Activated CD4-positive, alpha-beta T cell treated with anti-CD3 and anti-CD28 coated beads, Interleukin-2, Interleukin-4, amounts not matched to agents 100 ng/mL and 50 ng/mL, durations not matched to agents 16 hours and 8 hours (primary cell): ENCODE measurements at regions not wholly inside any gene's neighbourhood (a gene's known extent, or its start where the extent isn't known, plus 50 kb on each side); places are given as distances from the start of the nearest gene placed in this dataset.

ENCODE experiments used
- DNase-seq: peaks from one replicate; pipeline ENCODE4 v3.0.0-alpha.2; 2020; ENCODE audit warnings: low spot score

DNA sequence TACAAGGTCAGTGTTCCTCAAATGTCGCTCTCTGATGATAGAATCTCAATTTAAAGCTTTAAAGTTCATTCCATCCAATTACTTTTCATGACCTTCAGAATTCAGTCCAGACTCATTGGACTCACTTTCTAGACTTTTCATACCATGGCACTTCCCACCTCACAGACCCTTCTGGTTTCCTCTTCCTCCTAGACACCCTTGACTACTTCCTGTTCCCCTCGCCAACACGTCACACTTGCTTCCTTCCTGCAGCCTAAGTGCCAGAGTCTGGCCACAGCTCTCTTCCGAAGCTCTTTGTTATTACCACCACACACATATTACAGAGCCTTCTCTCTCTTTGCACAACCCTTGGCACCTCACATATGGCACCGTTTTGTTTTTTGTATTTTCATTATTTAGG lies 59.1 kb upstream of the UMPS start:
- no peak for DNase-seq

- no peak for DNase-seq
Observed at GRCh38 chr3:124674336-124674735, 55.9 kb upstream of the UMPS start.

DNA sequence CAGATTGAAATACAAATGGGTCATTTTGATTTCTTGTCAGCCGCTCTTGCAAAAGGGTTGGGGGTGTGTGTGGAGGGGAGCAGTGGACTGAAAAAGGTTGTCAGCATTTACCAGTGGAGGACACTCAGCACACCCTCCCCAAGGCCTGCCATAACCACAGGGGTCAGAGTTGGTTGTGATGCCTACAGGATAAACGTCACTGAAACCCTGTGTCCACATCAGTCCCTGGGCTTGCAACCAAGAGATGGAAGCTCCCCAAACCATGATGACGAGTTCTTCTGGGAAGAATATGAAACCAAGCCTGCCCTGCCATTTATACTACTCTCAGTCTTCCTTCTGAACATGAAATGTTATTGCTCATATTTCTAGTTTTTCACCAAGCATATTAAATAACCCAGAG lies 54.0 kb upstream of the UMPS start:
- DNase-seq = no peak

DNA sequence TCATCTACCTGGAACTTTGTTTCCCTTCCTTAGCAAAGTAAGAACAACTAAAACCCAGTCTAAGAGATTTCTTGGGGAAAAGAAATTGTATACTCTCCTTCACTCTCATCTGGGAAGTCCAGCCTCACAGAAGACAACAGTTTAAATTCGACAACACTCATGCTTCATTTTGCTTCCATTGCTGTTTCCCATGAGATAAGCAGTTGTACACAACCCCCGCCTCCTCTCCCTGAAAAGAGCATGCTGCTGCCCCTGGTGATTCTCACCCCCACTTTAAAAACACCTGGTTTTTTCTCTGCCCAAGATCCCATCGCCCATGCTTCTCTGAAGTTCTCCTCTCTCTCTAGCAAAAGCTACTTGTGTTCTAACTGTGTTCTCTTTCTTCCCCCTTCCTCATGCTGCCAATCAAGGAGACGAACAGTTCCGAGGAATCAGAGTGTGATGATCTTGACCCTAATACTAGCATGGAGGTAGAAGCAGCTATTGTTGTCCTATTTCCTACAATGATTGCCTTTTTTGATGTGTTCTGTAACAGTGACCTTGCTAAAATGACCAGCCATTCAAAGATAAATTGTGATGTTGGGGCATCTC lies 51.1 kb upstream of the UMPS start:
- no peak for DNase-seq
